ENCODE measurements at regions not wholly inside any gene's neighbourhood (a gene's known extent, or its start where the extent isn't known, plus 50 kb on each side); places are given as distances from the start of the nearest gene placed in this dataset.

DNA sequence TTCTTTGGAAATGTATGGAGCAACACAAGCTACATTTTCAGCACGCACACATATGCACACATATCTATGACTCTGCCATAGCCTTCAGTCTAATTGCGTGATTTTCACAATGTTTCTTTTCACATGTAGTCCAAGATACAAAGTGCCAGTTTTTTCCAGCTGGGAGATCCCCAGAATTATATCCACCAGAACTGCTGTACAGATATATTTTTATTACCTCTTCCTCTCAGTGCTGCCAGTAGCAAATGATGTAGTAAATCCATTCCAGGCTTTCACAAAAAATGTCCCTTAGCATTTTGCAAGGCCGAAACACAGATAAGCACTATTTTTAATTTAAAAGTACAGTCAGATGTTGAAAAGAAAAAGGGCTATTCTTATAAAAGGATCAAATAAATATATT is 719.8 kb upstream of the SEMA6D start:
- no peaks in the 10 kb centered on the region for H3K36me3 ChIP-seq (ENCODE audit: low read depth)
- H3K4me1 ChIP-seq (ENCODE audit: low read depth) = no peaks in the 10 kb centered on the region
- TF ChIP-seq, protein P1, sequence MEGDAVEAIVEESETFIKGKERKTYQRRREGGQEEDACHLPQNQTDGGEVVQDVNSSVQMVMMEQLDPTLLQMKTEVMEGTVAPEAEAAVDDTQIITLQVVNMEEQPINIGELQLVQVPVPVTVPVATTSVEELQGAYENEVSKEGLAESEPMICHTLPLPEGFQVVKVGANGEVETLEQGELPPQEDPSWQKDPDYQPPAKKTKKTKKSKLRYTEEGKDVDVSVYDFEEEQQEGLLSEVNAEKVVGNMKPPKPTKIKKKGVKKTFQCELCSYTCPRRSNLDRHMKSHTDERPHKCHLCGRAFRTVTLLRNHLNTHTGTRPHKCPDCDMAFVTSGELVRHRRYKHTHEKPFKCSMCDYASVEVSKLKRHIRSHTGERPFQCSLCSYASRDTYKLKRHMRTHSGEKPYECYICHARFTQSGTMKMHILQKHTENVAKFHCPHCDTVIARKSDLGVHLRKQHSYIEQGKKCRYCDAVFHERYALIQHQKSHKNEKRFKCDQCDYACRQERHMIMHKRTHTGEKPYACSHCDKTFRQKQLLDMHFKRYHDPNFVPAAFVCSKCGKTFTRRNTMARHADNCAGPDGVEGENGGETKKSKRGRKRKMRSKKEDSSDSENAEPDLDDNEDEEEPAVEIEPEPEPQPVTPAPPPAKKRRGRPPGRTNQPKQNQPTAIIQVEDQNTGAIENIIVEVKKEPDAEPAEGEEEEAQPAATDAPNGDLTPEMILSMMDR (IDR thresholded peaks at IDR 0.05) = no peak
- H3K4me3 ChIP-seq = no peak overlapping the region
- ATAC-seq (no peak), DNase-seq (no peak)
- intact Hi-C loops (cut with DNase I, micrococcal nuclease) = no loop called here
- peaks cover 2% of the 10 kb centered on the region for H3K9me3 ChIP-seq

DNA sequence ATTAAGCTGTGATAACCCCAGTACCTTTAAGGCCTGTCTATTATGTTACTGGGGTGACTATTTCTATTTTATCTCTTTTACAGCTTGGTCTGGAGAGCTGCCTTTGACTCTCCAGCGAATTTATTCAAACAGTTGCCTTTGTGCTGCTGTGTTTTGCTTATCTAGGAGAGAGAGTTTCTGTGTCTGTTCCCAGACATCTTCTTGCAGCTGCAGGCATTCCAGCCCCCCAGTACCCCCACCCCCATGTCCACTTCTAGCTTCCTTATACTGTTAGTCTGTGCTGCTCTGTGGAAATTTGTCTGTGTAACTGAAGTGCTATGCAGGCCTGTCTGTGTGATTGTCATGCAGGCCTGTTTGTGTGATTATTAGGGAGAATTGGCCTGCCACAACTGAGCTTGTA is 713.7 kb upstream of the SEMA6D start:
- Histone ChIP-seq H3K4me3 (no peak overlapping the region), H3K4me1 (ENCODE audit: low read depth) (no peaks in the 10 kb centered on the region), H3K9me3 (peaks cover 10% of the 10 kb centered on the region), H3K36me3 (ENCODE audit: low read depth) (no peaks in the 10 kb centered on the region)
- TF ChIP-seq, protein P1 (IDR thresholded peaks at IDR 0.05) = no peak
- DNase-seq = no peak
- intact Hi-C loops (cut with DNase I, micrococcal nuclease) = no loop called here
- ATAC-seq = no peak

DNA sequence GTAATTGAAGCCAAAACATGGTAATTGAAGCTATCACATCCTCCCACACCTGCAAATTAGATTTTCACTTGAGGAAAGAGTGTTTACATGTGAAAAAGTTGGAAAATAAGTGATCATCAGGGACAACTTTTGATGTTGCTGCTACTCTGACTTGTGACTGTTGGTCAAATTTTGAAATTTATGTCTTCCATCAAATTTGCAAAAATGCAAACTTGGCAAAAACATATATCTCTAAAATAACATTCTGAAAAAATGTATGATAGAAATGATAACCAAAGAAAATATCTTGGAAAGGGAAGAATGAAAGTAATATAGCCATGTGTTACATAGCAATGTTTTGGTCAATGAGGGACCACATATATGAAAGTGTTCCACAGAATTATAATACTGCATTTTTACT is 703.9 kb upstream of the SEMA6D start:
- ATAC-seq (no peak), DNase-seq (no peak)
- no peaks in the 10 kb centered on the region for H3K4me1 ChIP-seq (ENCODE audit: low read depth)
- TF ChIP-seq, protein P1 (IDR thresholded peaks at IDR 0.05) = no peak
- H3K36me3 ChIP-seq (ENCODE audit: low read depth) = no peaks in the 10 kb centered on the region
- H3K4me3 ChIP-seq = no peak overlapping the region
- H3K9me3 ChIP-seq = peaks cover 3% of the 10 kb centered on the region
- intact Hi-C loops (cut with DNase I, micrococcal nuclease) = no loop called here

DNA sequence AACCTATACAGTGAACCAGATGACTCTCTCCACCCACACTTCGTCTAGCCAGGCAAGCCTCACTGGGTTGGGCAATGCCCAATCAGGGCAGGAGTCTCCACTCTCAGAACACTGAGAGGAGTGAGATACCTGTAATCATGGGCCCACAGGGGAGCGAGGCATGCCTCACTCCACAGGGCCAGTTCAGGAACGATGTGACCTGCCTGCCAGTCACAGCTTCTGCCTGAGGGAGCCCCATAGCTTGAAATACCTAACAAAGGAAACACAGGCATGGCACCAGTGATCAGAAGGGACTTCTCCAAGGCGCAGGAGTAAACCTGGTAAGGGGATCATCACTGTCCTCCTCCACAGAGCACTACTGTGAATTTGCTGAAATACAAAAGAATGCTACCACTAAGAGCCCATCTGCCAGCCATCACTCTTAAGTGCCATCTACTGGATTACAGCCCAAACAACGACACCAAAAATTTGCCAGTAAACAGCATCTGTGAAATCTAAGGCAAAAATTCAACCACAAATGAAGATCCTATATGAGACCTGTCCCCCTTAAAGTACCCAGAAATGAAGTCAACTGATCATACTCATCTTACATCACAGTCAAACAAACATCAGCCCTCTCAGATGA is 689.9 kb upstream of the SEMA6D start:
- H3K4me1 ChIP-seq (ENCODE audit: low read depth) = no peaks in the 10 kb centered on the region
- no peaks in the 10 kb centered on the region for H3K36me3 ChIP-seq (ENCODE audit: low read depth)
- ATAC-seq (no peak), DNase-seq (no peak)
- intact Hi-C loops (cut with DNase I, micrococcal nuclease) = no loop called here
- H3K4me3 ChIP-seq = no peak overlapping the region
- TF ChIP-seq, protein P1 (IDR thresholded peaks at IDR 0.05) = no peak
- no peaks in the 10 kb centered on the region for H3K9me3 ChIP-seq

DNA sequence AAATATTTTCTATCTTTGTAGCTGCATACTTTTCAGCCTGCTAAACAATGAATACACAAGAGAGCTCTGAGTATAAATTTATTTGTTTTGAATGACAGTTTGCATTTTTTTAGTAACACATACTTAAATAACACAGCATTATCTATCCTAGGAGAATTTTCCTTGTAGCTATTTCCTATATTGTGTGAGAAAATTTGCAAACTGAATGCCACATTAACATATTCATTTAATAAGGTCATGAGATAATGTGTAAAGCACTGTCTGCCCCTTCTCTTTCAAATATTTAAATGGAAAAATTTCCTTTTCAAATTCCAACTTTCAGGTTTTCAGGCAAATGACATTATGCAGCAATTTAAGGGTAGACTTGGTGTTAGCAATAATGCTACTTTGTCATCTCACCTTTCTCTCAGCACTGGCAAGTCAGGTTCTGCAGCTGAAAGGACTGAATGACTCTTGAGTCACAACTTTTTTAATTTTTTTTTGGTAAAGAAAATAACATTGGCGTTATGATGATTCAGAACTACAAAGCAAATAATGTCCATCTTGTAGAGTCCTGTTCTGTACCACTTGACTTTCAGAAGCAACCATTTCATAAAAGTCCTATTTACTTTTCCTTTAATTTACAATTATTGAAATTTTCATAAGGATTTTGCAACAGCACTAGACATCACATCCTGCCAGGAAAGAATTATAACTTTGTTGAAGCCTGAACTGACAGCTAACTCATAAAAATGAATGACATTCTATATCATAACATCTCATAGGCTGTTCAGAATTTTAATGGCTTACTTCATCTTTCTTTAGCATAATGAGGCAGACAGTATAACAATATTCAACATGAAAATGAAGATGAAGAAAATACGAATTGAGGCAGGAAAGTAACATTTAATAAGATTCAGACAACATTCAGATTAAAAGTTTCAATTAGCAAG is 681.6 kb upstream of the SEMA6D start:
- Histone ChIP-seq H3K4me3 (no peak overlapping the region), H3K4me1 (ENCODE audit: low read depth) (no peaks in the 10 kb centered on the region), H3K9me3 (no peaks in the 10 kb centered on the region), H3K36me3 (ENCODE audit: low read depth) (no peaks in the 10 kb centered on the region)
- TF ChIP-seq, protein P1 (IDR thresholded peaks at IDR 0.05) = no peak
- DNase-seq (no peak), ATAC-seq (no peak)
- intact Hi-C loops (cut with DNase I, micrococcal nuclease) = no loop called here
